ENCODE measurements at regions not wholly inside any gene's neighbourhood (a gene's known extent, or its start where the extent isn't known, plus 50 kb on each side); places are given as distances from the start of the nearest gene placed in this dataset.

DNA sequence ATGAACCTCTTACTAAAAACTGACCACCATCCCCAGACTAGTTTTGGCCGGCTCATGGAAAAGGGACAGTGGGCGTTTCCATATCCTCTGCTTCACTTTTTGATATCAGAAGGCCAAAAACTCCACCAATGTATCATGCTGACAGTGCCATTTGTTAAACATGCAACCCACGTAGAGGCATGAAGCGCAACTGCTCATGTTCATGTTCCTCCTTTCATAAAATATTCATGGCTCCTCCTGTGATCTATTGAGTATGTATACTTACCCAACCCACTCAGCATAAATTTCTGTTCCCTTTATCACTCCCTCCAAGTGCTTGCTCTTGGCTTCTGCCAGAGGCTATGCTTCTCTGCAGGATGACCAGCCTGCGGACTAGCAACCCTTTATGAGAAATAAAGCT lies 58.7 kb upstream of the TGFBR2 start:
- TF ChIP-seq CTCF (IDR thresholded peaks at IDR 0.05) (no peak), POLR2A (IDR thresholded peaks at IDR 0.05) (no peak)
